AG04450 (cell line): ENCODE measurements at regions not wholly inside any gene's neighbourhood (a gene's known extent, or its start where the extent isn't known, plus 50 kb on each side); places are given as distances from the start of the nearest gene placed in this dataset.
"Not testable (repeated sequence)": the region's sequence is repeated elsewhere in the genome, so short reads cannot be mapped to it uniquely, and the experiment has no call there.

Experiments used
- CTCF ChIA-PET: fragments of 300-600, 350-600 bp; formaldehyde crosslinking; extraction: SDS; loops from one replicate; lab custom pipeline; 2022; ENCODE audit warnings: antibody characterized with exemption, inconsistent platforms; lab: Charles Lee
- POLR2A ChIA-PET: fragments of 350-600 bp; formaldehyde crosslinking; extraction: SDS; loops from one replicate; lab custom pipeline; 2021; ENCODE audit warnings: antibody characterized with exemption, inconsistent platforms; lab: Yijun Ruan, JAX
- DNase-seq: peaks from one replicate; pipeline ENCODE4 v3.0.0-alpha.2; 2011; ENCODE audit warnings: low read depth, low spot score
- H3K27ac ChIP-seq: one replicate; pipeline ENCODE4 v1.5.1; 2012; ENCODE audit warnings: low read depth, low read length, control low read depth
- H3K27me3 ChIP-seq: one replicate; pipeline ENCODE4 v1.6.0; 2012; ENCODE audit warnings: low read length; ENCODE audit not compliant: control insufficient read depth, insufficient read depth
- H3K4me3 ChIP-seq: 2 replicates; pipeline ENCODE4 v1.5.1; 2011; ENCODE audit warnings: mild to moderate bottlenecking, low read depth, low read length, control low read depth
- H3K9me3 ChIP-seq: 2 replicates; pipeline ENCODE4 v1.5.1; 2012; ENCODE audit warnings: low read length; ENCODE audit not compliant: control insufficient read depth, insufficient read depth
- CTCF ChIP-seq: IDR thresholded peaks from 2 replicates; pipeline ENCODE4 v1.5.1; 2011; ENCODE audit warnings: low read depth, low read length, control low read depth, inconsistent platforms

GRCh38 chr5:85646641-85647040 is 971.1 kb upstream of the COX7C start:
- DNase-seq: no peak
- H3K4me3 ChIP-seq: no peak overlapping the region
- peaks cover 12% of the 10 kb centered on the region; the same call in 1 of the 2 replicates for H3K9me3 ChIP-seq
- H3K27me3 ChIP-seq: no peaks in the 10 kb centered on the region
- no peak for TF ChIP-seq CTCF
- POLR2A ChIA-PET: no interaction called here
- CTCF ChIA-PET: no interaction called here
- H3K27ac ChIP-seq: no peak overlapping the region

- no peak for TF ChIP-seq CTCF
- H3K27ac ChIP-seq: no peak overlapping the region
- peaks cover 12% of the 10 kb centered on the region; the same call in 1 of the 2 replicates for H3K9me3 ChIP-seq
- no peak for DNase-seq
- no peak overlapping the region for H3K4me3 ChIP-seq
- no peaks in the 10 kb centered on the region for H3K27me3 ChIP-seq
- ChIA-PET POLR2A (no interaction called here), CTCF (no interaction called here)
These were observed 970.2 kb upstream of the COX7C start for GRCh38 chr5:85647349-85648127.

GRCh38 chr5:85648495-85648894 is 969.2 kb upstream of the COX7C start:
- no peak overlapping the region for H3K4me3 ChIP-seq
- CTCF ChIA-PET: no interaction called here
- POLR2A ChIA-PET: no interaction called here
- no peaks in the 10 kb centered on the region for H3K27me3 ChIP-seq
- no peak overlapping the region for H3K27ac ChIP-seq
- no peak for DNase-seq
- H3K9me3 ChIP-seq: peaks cover 12% of the 10 kb centered on the region; the same call in 1 of the 2 replicates
- TF ChIP-seq CTCF: no peak

GRCh38 chr5:85651731-85652130 is 966.0 kb upstream of the COX7C start:
- Histone ChIP-seq H3K27ac (no peak overlapping the region), H3K4me3 (no peak overlapping the region), H3K9me3 (peaks cover 20% of the 10 kb centered on the region; the same call in 1 of the 2 replicates), H3K27me3 (no peaks in the 10 kb centered on the region)
- DNase-seq: no peak
- POLR2A ChIA-PET: no interaction called here
- CTCF ChIA-PET: no interaction called here
- no peak for TF ChIP-seq CTCF

- CTCF ChIA-PET: not testable (repeated sequence)
These were observed 963.6 kb upstream of the COX7C start for GRCh38 chr5:85654144-85654543.

More at GRCh38 chr5:85654144-85654543, 963.6 kb upstream of the COX7C start:
- H3K27ac ChIP-seq, H3K4me3 ChIP-seq, H3K27me3 ChIP-seq, POLR2A ChIA-PET, DNase-seq: not testable (repeated sequence)
- H3K9me3 ChIP-seq: peaks cover 13% of the 10 kb centered on the region; the same call in 1 of the 2 replicates
